CD14-positive monocyte (primary cell): ENCODE measurements at regions not wholly inside any gene's neighbourhood (a gene's known extent, or its start where the extent isn't known, plus 50 kb on each side); places are given as distances from the start of the nearest gene placed in this dataset.
"Not testable (repeated sequence)": the region's sequence is repeated elsewhere in the genome, so short reads cannot be mapped to it uniquely, and the experiment has no call there.

Experiments
- DNase-seq, 3 donors: peaks; one replicate each; pipeline ENCODE4 v3.0.0-alpha.2; 2011 to 2022
- H2AFZ ChIP-seq: 2 replicates; pipeline ENCODE4 v1.6.0; 2012; ENCODE audit warnings: mild to moderate bottlenecking, low read depth, low read length, inconsistent platforms; ENCODE audit not compliant: insufficient read depth, poor library complexity, severe bottlenecking
- H3K27ac ChIP-seq, 2 donors: 1 replicate in 1 of 2; 2 replicates in 1 of 2; pipeline ENCODE4 v1.5.1; 2012 to 2013; ENCODE audit warnings: low read length in 2 of 2, control low read depth in 1 of 2, inconsistent platforms in 1 of 2, low read depth in 1 of 2, mild to moderate bottlenecking in 1 of 2
- H3K27me3 ChIP-seq, 2 donors: one replicate each; pipeline versions ENCODE4 v1.6.0 to v1.6.1; 2011 to 2013; ENCODE audit warnings: low read length in 2 of 2; ENCODE audit not compliant: control insufficient read depth in 2 of 2, insufficient read depth in 2 of 2
- H3K36me3 ChIP-seq, 2 donors: replicated peaks in 1 of 2; 1 replicate in 1 of 2; 2 replicates in 1 of 2; pipeline versions ENCODE4 v1.5.1 to v1.6.1; 2012 to 2013; ENCODE audit warnings: low read length in 2 of 2, control low read depth in 1 of 2, inconsistent platforms in 1 of 2, mild to moderate bottlenecking in 1 of 2; ENCODE audit not compliant: insufficient read depth in 2 of 2, control insufficient read depth in 1 of 2
- H3K4me1 ChIP-seq, 2 donors: 1 replicate in 1 of 2; 2 replicates in 1 of 2; pipeline versions ENCODE4 v1.5.1 to v1.6.1; 2012 to 2013; ENCODE audit warnings: low read length in 2 of 2, control low read depth in 1 of 2, inconsistent platforms in 1 of 2, mild to moderate bottlenecking in 1 of 2, moderate library complexity in 1 of 2; ENCODE audit not compliant: insufficient read depth in 2 of 2, control insufficient read depth in 1 of 2
- H3K4me2 ChIP-seq: replicated peaks from 2 replicates; pipeline ENCODE3; 2012; ENCODE audit warnings: low read length, moderate library complexity, mild to moderate bottlenecking; ENCODE audit not compliant: poor library complexity, severe bottlenecking; ENCODE audit errors: extremely low read depth
- H3K4me3 ChIP-seq, 3 experiments: fragments of 200-600 bp in 1 of 3; sonication (generic) in 1 of 3; replicated peaks in 1 of 3; 1 replicate in 2 of 3; 2 replicates in 1 of 3; pipeline ENCODE4 v1.5.1; 2011 to 2013; ENCODE audit warnings: low read length in 3 of 3, mild to moderate bottlenecking in 3 of 3, control low read depth in 2 of 3, low read depth in 2 of 3, inconsistent platforms in 1 of 3, moderate library complexity in 1 of 3
- H3K79me2 ChIP-seq: 2 replicates; pipeline ENCODE4 v1.6.0; 2012; ENCODE audit warnings: mild to moderate bottlenecking, control low read depth, inconsistent platforms, low read length, moderate library complexity; ENCODE audit not compliant: insufficient read depth
- H3K9ac ChIP-seq: 2 replicates; pipeline ENCODE4 v1.6.0; 2017; ENCODE audit warnings: low read length, mild to moderate bottlenecking; ENCODE audit not compliant: insufficient read depth, poor library complexity, severe bottlenecking
- H3K9me3 ChIP-seq, 2 donors: replicated peaks in 1 of 2; 1 replicate in 1 of 2; 2 replicates in 1 of 2; pipeline versions ENCODE4 v1.5.1 to v1.6.1; 2012 to 2013; ENCODE audit warnings: low read length in 2 of 2, control low read depth in 1 of 2; ENCODE audit not compliant: control insufficient read depth in 1 of 2, insufficient read depth in 1 of 2
- H4K20me1 ChIP-seq: 2 replicates; pipeline ENCODE4 v1.6.0; 2012; ENCODE audit warnings: mild to moderate bottlenecking, low read length, control low read depth, moderate library complexity; ENCODE audit not compliant: insufficient read depth
- H3K27ac Mint-ChIP-seq, 7 donors: one replicate each; pipeline ENCODE4 v1.8.0; 2020; ENCODE audit warnings: mild to moderate bottlenecking in 7 of 7, mixed read lengths in 7 of 7, moderate library complexity in 6 of 7, inconsistent platforms in 2 of 7
- H3K27me3 Mint-ChIP-seq, 3 donors: one replicate each; pipeline ENCODE4 v1.8.0; 2021 to 2022; ENCODE audit warnings: low read depth in 3 of 3, mild to moderate bottlenecking in 3 of 3, mixed read lengths in 3 of 3, moderate library complexity in 3 of 3, inconsistent platforms in 1 of 3
- H3K36me3 Mint-ChIP-seq, 2 donors: one replicate each; pipeline ENCODE4 v1.8.0; 2020; ENCODE audit warnings: mixed read lengths in 2 of 2, inconsistent platforms in 1 of 2, mild to moderate bottlenecking in 1 of 2
- H3K4me1 Mint-ChIP-seq: one replicate; pipeline ENCODE4 v1.8.0; 2020; ENCODE audit warnings: mild to moderate bottlenecking, mixed read lengths
- H3K4me3 Mint-ChIP-seq, 2 donors: one replicate each; pipeline ENCODE4 v1.8.0; 2020; ENCODE audit warnings: mild to moderate bottlenecking in 2 of 2, mixed read lengths in 2 of 2, moderate library complexity in 1 of 2
- H3K9me3 Mint-ChIP-seq, 7 donors: one replicate each; pipeline ENCODE4 v1.8.0; 2020 to 2022; ENCODE audit warnings: mixed read lengths in 7 of 7, mild to moderate bottlenecking in 6 of 7, moderate library complexity in 6 of 7, inconsistent platforms in 2 of 7
- WGBS: methylation state at CpG from one replicate; pipeline ENCODE4 v1.1.5; 2013; ENCODE audit warnings: missing lambda C conversion rate; ENCODE audit not compliant: insufficient coverage; 5-methylcytosine and 5-hydroxymethylcytosine counted together
- intact Hi-C, 2 donors: fragments of 100-400 bp; cut with micrococcal nuclease; formaldehyde crosslinking; loops; one replicate each; pipeline versions ENCODE4 v1.15.0 to v1.15.1; 2023
- TF ChIP-seq, protein P1 (sequence below): fragments of 200-600 bp; IDR thresholded peaks from one replicate; pipeline ENCODE4 v1.8.0; 2022; ENCODE audit warnings: antibody characterized with exemption, mild to moderate bottlenecking

GRCh38 chr12:25394025-25394424 is 143.3 kb upstream of the KRAS start:
- Mint-ChIP-seq H3K9me3 (peaks cover 0 to 2% (median 0%) of the 10 kb centered on the region in 7 donors), H3K27me3 (peaks cover 0 to 2% (median 0%) of the 10 kb centered on the region in 3 donors), H3K4me1 (no peaks in the 10 kb centered on the region), H3K36me3 (no peaks in the 10 kb centered on the region), H3K27ac (no peak overlapping the region), H3K4me3 (no peak overlapping the region)
- intact Hi-C loops, result no loop called here
- whole genome bisulfite sequencing, result 91% methylated on average over 9 of the region's 9 CpGs
- H4K20me1 ChIP-seq, result no peaks in the 10 kb centered on the region
- H3K9ac ChIP-seq, result no peak overlapping the region
- no peaks in the 10 kb centered on the region for H3K9me3 ChIP-seq
- H3K4me3 ChIP-seq, result no peak overlapping the region
- no peaks in the 10 kb centered on the region for H3K36me3 ChIP-seq
- no peak overlapping the region for H2AFZ ChIP-seq
- H3K79me2 ChIP-seq, result no peaks in the 10 kb centered on the region
- H3K4me1 ChIP-seq, result no peaks in the 10 kb centered on the region
- H3K27ac ChIP-seq, result no peak overlapping the region
- no peak for DNase-seq
- H3K4me2 ChIP-seq, result no peak overlapping the region
- TF ChIP-seq, protein P1, sequence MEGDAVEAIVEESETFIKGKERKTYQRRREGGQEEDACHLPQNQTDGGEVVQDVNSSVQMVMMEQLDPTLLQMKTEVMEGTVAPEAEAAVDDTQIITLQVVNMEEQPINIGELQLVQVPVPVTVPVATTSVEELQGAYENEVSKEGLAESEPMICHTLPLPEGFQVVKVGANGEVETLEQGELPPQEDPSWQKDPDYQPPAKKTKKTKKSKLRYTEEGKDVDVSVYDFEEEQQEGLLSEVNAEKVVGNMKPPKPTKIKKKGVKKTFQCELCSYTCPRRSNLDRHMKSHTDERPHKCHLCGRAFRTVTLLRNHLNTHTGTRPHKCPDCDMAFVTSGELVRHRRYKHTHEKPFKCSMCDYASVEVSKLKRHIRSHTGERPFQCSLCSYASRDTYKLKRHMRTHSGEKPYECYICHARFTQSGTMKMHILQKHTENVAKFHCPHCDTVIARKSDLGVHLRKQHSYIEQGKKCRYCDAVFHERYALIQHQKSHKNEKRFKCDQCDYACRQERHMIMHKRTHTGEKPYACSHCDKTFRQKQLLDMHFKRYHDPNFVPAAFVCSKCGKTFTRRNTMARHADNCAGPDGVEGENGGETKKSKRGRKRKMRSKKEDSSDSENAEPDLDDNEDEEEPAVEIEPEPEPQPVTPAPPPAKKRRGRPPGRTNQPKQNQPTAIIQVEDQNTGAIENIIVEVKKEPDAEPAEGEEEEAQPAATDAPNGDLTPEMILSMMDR, result no peak
- no peaks in the 10 kb centered on the region for H3K27me3 ChIP-seq

- H3K36me3 ChIP-seq, H3K36me3 Mint-ChIP-seq, H3K4me2 ChIP-seq, H3K9me3 ChIP-seq, H4K20me1 ChIP-seq, DNase-seq, H3K79me2 ChIP-seq, H3K27me3 ChIP-seq, H3K27ac Mint-ChIP-seq, H3K9me3 Mint-ChIP-seq, H3K27ac ChIP-seq, H3K9ac ChIP-seq, H2AFZ ChIP-seq, H3K4me1 Mint-ChIP-seq, H3K4me3 ChIP-seq, H3K27me3 Mint-ChIP-seq, intact Hi-C loops, H3K4me3 Mint-ChIP-seq: not testable (repeated sequence)
- peaks cover 9 to 11% of the 10 kb centered on the region in 2 donors for H3K4me1 ChIP-seq
- WGBS, result 98% methylated on average over 19 of the region's 25 CpGs
These were observed 140.6 kb upstream of the KRAS start for GRCh38 chr12:25391346-25391745.
